ENCODE measurements at regions not wholly inside any gene's neighbourhood (a gene's known extent, or its start where the extent isn't known, plus 50 kb on each side); places are given as distances from the start of the nearest gene placed in this dataset.

GRCh38 chr5:167233507-167234220 is 1057.8 kb upstream of the WWC1 start:
- no peak for DNase-seq (ENCODE audit: low spot score)

- DNase-seq (ENCODE audit: low spot score): no peak
These were observed 1049.9 kb upstream of the WWC1 start for GRCh38 chr5:167241436-167242067.

GRCh38 chr5:167242701-167243100 is 1048.7 kb upstream of the WWC1 start:
- DNase-seq (ENCODE audit: low spot score): no peak

- DNase-seq (ENCODE audit: low spot score): no peak
These were observed 1048.0 kb upstream of the WWC1 start for GRCh38 chr5:167243463-167243862.

DNA sequence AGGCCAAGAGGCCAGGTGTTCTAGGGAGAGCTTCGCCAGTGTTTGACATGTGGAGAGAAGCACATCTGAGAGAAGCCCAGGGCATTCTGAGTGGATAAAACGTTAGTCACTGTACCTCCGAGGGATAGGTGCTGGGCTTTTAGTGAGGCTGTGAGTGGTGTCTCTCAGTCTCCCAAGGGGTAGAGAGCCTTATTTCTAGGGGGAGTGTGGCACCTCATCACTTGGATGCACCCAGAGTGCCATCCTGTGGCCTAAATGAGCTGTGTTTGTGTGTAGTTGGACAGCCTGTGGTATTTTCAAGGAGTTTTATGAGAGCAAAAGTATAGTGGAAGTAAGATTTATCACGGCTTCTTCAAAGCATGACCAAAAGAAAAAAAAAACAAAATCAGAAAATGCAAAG is 1046.9 kb upstream of the WWC1 start:
- DNase-seq (ENCODE audit: low spot score): no peak

DNA sequence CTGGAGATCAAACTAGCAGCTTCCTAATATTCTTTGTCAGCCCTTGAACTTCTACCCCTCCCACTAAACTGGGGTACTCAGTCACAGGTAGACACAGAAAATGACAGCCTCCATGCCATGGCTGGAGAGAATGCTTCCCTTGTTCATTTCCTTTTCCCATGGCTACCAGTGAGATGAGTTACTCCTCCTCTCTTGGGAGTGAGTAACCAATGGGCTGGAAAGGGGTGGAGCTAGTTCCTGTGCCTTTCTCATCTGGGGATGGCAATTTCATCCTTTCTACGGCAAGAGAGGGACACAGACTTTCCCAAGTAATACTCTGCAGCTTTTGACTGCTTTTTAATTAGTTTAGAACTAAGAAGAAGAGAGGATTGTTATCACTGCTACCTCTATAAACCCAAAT is 1045.6 kb upstream of the WWC1 start:
- DNase-seq (ENCODE audit: low spot score): peak; percentile 18

GRCh38 chr5:167247816-167248215 is 1043.6 kb upstream of the WWC1 start:
- no peak for DNase-seq (ENCODE audit: low spot score)

DNA sequence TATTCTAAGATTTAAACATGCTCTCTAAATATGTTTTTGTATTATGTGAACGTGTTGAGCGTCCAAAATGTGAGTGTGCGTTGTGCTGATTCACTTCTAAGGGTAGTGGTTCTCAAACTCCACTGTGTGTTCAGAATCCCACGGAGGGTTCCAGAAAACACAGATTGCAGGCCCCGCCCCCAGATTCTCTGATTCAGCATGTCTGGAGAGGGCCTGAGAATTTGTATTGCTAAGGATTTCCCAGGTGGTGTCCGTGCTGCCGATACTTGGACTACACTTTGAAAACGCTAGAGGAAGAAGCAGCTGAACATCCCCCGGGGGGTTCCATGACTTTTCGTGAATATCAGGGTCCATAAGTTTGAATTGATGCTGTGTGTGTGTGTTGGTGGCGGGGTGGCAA is 1043.2 kb upstream of the WWC1 start:
- no peak for DNase-seq (ENCODE audit: low spot score)

DNA sequence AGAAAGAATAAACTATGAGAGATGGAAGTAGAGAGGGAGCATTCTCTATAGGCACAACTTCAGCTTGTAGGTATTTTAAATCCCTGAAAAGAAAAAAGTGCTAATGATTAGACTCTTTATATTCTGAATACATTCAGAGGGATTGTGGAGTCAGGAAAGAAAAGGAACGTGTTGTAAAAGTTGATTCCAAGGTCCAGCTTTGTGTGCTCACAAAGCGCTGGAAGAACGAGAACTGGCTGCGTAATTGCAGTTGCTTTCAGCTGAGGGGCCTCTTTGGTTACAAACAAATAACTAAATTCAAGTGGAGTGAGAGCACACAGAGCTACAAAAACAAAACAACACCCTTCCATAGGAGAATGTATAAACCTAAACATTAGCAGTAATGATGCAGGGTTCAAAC is 1040.4 kb upstream of the WWC1 start:
- no peak for DNase-seq (ENCODE audit: low spot score)

DNA sequence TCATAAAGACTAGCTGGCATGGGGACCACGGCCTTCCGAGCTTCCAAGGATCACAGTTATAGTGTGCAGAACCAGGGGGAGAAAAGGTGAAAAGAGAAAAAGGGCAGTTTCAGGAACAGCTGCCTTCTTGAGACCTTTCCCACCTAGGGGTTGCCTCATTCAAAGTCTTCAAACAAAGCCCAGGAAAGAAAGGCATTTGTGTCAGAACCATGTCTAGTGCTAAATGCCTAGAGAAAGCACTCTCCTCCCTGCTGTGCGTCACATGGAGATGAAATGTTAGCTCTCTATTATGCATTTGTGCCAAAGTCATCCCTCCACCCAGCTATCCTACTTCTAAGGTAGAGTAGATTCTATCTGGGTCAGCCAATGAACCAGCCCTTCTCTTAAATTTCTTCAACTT is 1037.3 kb upstream of the WWC1 start:
- no peak for DNase-seq (ENCODE audit: low spot score)

- DNase-seq (ENCODE audit: low spot score): no peak
These were observed 1035.5 kb upstream of the WWC1 start for GRCh38 chr5:167255926-167256325.

DNA sequence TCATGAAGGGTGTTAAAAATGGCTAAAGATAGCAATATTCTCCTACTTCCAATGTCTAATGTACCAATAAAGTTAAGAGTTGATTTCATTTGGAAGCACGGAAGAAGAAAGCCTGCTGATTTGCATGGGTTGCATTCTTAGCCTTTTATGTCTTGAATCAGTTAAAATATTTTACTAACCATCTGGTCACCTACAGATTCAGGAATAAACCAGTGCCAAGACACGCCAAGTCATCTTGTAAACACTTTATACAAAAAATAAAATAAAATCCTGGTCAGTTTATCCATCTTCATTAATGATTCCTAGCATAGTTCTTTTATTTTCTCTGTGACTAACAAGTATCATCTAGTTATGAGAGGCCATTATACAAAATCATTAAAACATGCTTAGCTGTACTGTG is 1031.6 kb upstream of the WWC1 start:
- DNase-seq (ENCODE audit: low spot score): no peak

DNA sequence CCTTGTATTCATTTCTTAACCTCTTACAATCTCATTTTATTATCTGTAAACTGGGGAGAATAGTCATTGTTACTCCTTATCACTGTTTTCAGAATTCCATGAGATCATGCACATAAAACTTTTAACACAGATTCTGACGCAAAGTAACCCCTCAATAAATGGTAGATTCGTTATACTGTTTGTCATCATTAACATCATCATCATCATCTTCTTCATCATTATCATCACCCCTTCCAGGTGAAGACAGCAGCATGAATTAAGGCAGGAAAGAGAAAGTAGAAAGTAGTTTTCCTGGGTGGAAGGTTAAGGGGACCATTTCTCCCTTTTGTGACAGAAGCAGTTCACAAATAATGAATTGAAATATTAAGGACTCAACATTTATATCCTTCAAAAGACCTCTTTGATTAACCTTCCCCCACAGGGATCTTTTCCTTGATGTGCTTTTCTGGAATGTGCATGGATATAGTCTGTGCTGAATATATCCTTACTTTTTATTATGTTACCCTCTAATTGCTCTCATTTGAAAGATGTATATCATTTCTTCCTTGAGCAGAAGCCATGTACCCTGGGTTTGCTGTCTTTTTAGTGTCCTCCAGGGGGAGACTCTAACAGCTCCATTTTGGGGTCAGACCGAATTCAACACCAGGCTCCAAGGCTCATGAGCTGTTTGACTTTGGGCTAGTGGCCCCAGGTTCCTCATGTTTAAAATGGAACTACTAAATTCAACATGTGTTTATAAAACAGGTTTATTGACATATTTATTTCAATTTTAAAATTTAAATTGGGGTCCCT is 1029.9 kb upstream of the WWC1 start:
- peak; percentile 7 for DNase-seq (ENCODE audit: low spot score)

DNA sequence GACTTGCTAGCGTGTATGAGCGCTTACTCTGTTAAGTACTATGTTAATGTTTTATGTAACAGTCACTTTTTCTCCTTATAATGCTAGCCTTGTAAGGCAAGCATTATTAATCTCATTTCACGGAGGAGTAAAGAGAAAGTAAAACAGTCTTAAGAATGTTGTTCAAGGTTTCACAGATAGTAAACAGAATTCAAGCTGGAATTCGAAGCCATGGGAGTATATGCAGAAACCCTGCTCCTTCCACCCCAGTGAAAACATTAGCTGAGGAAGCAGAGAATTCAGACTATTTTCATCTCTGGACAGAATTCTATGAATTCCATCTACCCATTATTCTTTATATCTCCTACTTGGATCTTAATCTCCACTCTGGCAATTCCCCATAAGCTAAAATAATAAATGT is 1028.3 kb upstream of the WWC1 start:
- DNase-seq (ENCODE audit: low spot score): no peak

- no peak for DNase-seq (ENCODE audit: low spot score)
These were observed 1027.1 kb upstream of the WWC1 start for GRCh38 chr5:167264348-167264747.

DNA sequence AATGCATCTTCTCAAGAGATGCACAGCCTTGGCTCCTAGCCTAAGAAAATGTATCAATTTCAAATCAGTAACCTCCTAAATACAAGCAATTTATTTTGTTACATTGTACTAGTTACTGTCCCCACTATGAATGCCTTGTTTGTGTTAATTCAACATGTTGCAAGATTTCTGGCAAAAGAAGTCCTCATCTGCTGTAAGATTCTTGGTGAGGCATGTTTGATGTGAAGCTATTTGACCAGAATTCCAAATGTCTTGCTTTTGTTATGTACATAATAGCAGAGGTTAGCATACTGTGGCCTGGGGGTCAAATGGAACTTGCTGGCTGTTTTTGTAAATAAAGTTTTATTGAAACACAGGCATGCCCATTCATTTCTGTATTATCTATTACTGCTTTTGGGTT is 1023.1 kb upstream of the WWC1 start:
- no peak for DNase-seq (ENCODE audit: low spot score)

- no peak for DNase-seq (ENCODE audit: low spot score)
These were observed 1022.3 kb upstream of the WWC1 start for GRCh38 chr5:167269146-167269545.

DNA sequence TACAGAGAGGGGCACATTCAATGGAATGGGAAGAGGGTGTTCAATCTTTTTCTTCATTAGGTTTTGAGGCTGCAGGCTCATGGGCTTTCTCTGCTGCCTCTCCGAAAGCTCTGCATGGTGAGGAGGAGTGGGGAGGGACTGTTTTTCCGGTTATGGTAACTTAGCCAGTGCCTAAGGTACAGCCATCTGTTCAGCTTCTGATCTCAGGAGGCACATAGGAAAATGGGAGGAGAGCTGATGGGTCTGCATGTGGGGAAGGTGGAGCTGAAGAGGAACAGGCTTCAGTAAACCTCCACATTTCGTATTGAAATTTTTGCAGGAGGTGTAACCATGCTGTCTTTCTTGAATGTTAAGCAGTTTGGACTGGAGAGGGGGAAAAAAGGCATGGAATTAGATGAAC is 1020.4 kb upstream of the WWC1 start:
- DNase-seq (ENCODE audit: low spot score): no peak

- DNase-seq (ENCODE audit: low spot score): no peak
These were observed 1019.9 kb upstream of the WWC1 start for GRCh38 chr5:167271511-167271910.

- DNase-seq (ENCODE audit: low spot score): no peak
These were observed 1011.3 kb upstream of the WWC1 start for GRCh38 chr5:167280111-167280510.

DNA sequence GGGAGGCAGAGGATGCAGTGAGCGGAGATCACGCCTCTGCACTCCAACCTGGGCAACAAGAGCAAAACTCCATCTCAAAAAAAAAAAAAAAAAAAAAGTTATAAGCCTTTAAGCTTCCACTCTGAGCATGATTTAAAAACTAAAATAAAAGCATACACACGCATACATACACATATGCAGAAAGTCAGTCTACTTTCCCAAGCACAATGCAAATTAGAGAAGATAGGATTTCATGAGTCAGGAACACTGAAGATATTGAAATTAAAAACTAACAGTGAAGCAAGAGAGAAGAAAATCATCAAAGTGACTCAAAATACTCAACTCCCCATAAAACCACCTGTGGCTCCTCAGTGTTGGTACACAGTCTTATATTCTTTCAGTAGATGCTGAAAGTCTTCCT is 1009.5 kb upstream of the WWC1 start:
- no peak for DNase-seq (ENCODE audit: low spot score)

DNA sequence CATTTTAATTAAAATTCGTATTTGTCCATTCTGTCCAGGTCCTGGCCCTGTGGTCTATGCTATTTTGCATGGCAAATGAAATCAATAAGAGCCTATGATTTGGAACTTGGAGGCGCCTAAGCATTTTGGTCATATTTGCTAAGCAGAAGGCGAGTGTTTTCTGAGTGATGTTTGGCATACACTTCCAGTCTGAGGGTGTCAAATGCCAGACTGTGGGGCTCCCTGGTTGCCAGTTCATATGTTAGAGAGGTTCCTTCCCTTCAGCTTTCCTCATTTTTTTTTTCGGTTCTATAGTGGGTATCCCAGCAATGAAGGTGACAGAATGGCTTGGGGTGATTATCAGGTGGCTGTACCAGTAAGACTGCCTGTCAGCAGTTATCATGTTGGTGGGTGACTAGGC is 1007.8 kb upstream of the WWC1 start:
- no peak for DNase-seq (ENCODE audit: low spot score)

DNA sequence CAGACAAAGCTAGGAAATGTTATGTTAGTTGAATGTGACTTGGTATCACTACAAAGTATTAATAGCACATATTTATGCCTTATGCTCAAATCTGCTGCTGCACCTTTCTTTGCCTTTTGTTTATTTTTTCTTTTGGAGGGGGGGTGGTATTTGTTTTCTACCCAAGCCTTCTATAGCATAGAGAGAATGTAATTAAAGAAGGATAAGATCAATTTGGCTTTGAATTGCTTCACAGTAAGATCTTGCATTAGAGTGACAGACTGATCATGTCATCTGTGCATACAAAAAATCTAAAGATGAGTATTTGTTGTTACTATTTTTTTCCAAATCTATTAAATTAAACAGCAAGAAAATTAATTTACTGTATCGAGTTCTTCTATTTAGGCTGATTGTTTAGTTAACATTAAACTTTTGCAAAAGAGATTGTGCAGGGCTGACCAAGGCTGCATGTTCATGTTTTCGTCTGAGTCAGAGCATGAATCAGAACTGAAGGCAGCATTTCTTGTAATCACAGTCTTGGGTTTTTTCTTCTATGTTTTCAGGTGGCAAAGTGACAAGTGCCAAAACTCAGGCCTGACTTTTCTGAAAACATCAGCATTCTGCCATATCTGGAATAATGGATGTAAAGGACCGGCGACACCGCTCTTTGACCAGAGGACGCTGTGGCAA is 1007.1 kb upstream of the WWC1 start:
- DNase-seq (ENCODE audit: low spot score): no peak

Measured in SW480 (cell line).